HG02763 (cell line): ENCODE measurements at regions not wholly inside any gene's neighbourhood (a gene's known extent, or its start where the extent isn't known, plus 50 kb on each side); places are given as distances from the start of the nearest gene placed in this dataset.

Experiments used
- ATAC-seq: cut with Tn5 transposase; IDR thresholded peaks from one replicate; pipeline ENCODE4 v1.9.1; 2021; ENCODE audit warnings: mild to moderate bottlenecking, moderate library complexity; ENCODE audit not compliant: unreplicated experiment

DNA sequence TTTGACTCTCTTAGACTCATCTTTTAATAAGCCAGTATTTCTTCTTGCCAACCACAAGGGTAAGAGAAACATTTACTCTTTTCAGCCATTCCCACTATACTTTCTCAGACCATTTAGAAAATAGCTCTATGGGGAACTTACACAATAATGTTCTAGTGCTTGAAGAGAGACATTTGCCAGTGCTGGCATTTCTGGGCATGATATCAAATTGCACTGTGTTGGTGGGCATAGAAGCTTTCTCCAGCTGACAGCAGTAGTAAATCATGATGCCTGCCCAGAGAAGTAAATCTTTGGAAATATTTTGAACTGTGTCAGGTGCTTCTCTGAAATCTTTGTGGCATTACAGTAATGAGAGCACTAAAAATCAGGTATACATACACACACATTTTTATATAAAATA, 346.6 kb downstream of the CBLN2 start:
- ATAC-seq = no peak

DNA sequence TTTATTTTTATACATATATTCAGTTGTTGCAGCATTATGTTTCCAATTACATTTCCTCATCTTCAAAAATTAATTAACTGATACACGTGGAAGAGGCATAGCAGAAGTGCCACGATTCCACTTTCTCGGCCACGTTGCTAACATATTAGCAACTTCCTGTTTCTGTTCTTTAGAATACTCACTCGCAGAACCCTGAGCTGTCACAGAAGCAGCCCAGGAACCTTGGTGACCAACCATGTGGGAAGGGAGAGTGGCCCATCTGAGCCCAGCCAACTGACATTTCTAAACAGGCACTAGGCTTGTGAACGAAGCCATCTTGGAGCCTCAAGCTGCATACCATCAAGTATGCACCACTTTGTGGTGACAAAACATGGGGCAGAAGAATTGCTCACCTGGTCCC, 350.1 kb downstream of the CBLN2 start:
- ATAC-seq = no peak

DNA sequence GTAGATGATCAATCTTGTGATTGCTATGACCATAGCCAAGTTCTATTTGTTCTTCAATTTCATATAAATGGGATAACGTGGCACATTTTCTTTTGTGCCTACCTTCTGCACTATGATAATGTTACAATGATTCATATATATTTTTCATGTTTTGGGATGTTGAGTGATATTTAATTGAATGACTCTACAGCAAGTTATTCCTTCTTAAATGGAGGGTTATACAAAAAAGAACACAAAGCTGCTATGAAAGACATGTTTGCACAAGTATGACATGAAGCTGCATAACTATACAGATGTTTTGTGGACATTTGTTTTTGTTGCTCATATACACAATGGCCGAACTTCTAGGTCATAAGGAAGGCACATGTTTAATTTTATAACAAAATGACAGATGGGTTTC, 356.2 kb downstream of the CBLN2 start:
- no peak for ATAC-seq

DNA sequence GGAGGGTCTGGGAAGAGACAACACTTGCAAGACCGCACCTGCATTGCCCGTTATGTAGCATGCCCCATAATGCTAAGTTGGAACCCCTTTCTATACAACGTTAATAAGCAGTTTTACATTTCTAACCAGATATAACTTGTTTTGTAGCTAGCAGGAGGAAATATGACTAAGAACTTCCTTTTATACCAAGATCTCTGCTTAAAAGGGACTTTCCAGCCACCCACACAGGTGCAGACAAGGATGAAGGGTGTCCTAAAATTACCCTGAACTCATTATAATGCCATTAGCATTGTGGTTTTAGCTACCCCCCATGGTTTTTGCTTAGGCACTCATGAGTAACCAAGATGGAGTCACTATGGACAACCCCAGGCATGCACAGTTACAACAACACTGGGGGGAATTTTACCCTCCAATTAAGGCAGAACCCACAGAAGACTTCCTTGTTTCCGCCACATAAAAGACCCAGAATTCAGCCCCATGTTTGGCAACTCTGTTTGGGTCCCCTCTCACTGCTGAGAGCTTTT, 362.8 kb downstream of the CBLN2 start:
- ATAC-seq = peak; percentile 95

DNA sequence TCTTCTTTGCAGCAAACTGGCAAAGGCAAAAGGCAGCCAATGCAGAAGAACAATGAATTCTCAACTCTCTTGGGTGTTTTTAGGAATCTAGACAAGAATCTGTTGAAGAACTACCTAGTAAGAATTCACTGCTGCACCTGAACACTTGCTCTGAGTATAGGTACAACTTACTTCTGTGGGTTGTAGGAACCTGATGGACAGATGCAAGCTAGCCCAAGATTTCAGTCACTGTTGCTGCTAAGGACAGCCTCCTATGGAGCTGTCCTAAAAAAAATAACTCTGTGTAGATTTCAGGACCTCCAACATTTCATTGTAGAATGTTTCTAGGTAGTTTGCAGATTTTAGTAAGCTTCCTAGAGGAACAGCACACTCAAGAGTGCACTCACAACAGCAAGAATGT, 363.5 kb downstream of the CBLN2 start:
- peak; percentile 3 for ATAC-seq

DNA sequence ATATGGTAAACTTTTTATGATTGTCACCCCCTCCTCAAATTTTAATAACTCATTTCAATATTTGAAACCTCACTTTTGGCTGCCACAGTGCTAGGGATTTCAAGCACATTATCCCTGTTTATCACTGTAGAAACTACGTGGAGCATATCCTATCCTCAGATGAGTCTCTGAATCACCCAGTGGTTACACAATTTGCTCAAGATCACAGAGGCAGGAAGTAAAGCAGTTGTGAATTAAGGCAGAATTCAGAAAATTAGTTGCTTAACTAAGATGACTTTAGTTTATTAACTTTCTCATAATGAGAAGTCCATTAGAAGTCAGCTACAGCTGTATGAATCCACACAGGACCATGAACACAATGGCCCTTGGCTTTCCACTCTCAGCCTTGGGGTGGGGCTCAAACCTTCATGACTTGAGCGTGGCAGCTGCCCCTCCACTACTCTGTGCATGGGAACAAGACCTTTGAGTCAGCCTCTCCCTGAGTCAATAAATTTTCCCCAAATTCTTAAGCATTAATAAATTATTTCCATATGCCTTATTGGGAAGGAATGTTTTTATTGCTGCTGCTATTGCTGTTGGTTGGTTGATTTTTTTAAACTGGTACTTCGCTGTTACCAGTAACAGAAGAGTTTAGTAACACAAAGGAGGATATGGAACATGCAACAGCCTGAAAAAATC, 369.0 kb downstream of the CBLN2 start:
- ATAC-seq = no peak

DNA sequence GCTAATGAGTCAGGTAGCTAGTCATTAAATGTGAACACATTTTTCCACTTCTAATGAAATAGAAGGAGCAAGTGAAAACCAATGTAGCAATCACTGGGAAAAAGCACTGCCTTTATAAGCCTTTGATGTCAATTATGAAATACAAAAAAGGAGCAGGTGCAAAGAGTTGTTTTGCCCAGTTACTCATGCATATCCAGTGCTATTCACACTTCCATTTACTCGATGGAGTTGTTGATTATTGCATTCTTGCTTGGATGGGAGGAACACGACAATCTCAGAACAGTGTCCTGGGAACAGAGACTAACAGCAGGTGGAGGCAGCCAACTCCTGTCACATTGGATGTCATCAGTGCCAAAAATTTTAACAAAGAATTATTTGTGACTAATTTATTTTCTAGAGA, 372.5 kb downstream of the CBLN2 start:
- no peak for ATAC-seq

DNA sequence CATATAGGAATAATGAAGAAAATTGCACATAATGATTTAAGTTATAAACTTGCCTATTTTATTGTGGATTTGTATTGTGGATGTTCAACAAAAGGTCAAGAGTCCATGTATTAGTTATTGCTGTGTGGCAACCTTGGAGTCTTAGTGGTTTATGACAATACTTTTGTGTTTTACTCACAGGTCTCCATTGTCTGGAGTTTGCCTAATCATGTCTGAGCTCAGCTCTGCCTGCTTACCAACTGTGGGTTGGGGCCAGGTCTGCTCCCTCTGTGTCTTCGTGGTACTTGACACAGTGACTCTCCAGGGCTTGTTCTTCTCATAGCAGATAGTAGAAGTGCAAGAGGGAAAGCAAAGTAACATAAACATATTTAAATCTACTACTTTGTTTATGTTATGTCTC, 382.5 kb downstream of the CBLN2 start:
- no peak for ATAC-seq

DNA sequence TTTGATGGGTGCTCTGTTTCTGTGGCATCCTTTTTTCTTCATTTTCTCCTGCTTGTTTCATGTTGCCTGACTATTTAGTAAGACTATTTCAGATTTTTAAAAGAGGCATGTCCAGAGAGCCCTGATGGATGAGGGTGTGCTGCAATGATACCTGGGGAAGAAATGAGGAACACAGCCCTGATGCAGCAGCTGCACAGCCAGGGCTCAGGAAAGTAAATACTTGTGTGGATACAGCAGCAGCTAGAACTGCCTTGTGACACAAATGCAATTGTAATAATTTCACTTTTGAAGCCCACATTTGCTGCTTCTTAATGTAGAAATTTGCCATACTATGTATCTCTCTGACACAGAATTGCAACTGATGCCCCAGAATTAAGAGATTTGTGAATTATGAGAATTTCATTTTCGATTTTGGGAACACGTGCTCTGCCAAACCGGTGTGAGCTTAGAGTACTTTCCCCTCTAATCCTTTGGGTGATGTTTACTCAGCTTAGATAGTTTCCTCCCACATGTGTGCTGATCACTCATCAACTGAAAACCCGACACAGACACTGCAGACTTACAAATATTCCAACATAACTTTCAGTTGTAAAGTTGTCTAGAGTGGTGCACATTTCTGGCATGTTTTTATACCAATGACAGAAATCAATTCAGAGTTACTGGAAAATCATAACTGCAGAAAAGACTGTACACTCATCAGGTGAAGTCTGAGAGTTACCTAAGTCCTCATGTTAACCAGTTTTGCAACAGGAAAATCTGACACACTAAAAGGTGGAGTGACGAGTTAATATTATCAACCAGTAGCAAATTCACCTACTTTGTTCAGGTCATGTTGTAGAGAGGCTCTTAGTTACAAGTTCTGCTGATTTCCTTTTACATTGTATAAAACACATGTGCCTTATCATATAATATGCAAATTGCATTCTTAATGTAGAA, 383.4 kb downstream of the CBLN2 start:
- peak; percentile 93 for ATAC-seq

DNA sequence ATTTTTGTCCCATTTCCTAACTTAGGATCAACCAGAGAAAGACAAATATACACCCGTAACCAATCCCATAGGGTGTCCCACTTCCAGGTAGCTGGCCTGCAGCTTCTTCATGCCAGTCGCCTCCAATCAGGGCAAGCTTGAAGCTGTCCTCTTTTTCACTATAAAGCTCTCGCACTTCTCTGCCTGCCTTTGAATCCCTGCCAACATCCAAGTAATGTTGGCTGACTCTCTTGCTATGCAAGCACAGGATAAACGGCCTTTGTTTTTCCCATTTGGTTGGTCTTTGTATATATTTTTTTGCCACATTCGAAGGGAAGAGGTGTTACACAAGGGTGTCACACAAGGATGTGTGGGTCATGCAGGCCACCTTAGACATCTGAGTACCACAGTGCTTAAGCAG, 388.8 kb downstream of the CBLN2 start:
- ATAC-seq = no peak

DNA sequence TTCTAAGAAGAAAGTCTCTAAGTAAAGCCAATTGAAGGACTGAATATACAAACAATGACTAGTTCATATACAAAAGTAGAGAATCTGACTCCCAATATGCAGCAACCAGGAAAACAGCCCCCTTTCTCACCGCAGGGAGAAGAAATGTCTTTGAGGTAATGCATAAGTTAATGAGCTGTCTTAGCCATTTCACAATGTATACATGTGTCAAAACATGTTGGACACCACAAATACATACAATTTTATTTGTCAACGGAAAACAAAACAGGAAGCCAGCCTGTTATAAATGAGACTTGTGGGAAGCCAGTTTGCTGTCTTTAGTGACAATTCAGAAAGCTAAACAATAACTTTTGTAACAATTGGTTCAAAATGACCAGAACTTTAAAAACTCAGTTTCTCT, 389.2 kb downstream of the CBLN2 start:
- no peak for ATAC-seq

DNA sequence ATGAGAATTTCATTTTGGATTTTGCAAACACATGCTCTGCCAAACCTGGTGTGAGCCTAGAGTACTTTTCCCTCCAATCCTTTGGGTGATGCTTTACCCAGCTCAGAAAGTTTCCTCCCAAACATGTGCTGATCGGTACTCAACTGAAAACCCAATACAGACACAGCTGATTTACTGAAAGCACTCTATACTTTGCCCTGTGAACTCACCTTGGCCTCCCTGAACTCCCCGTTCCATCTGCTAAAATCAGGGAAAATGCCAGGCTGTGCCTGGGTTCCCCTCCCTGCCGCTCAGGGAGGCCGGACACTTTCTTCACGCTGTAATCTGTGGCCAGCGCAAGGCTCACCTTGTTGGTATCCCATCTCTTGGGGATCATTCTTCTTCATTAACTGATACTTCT, 391.2 kb downstream of the CBLN2 start:
- no peak for ATAC-seq

DNA sequence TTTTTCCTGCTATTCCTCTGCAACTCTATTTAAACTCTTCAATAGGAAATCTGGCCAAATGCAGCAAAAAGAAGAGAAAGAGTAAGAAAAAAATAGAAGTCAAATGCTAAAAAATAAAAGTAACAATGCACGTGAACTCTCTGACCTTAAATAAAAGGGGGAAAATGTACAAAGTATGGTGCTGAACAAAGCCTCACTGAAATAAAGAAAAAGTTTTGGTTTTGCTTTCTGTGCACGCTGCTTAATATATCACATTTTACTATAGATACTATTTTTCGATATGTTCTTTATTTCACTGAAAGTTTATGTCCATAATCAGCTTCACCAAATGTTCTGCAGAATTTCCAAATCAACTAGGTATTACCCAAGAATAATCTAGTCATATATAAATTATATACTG, 396.3 kb downstream of the CBLN2 start:
- no peak for ATAC-seq

DNA sequence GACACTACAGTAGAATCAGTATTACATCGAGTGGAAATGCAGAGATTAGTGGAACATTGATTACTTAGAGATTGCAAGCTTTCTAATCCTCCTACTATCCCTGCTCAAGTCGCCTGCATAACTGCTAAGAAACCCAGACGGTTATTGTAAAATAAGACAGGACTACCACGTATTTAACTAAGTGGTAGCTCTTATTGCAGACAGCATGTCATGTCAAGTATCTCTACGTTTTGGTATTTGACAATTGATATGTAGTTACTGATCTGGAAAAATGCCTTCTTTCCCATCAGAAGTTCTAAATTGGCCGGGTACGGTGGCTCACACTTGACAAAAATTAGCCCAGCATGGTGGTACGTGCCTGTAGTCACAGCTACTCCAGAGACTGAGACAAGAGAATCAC, 404.1 kb downstream of the CBLN2 start:
- ATAC-seq = no peak

DNA sequence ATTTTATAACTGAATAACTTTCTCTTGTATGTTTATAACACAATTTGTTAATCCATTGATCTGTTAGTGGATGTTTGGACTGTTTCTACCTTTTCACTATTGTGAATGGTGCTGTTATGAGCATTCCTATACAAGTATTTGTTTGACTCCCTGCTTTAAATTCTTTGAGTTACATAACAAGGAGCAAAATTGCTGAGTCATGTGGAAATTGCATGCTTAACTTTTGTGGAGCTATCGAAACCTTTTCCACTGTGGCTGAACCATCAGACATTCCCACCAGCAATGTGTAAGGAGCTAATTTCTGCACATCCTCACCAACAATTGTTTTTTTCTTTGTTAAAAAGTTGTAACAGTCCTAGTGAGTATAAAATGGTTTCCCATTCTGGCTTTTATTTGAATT, 415.5 kb downstream of the CBLN2 start:
- ATAC-seq = no peak

DNA sequence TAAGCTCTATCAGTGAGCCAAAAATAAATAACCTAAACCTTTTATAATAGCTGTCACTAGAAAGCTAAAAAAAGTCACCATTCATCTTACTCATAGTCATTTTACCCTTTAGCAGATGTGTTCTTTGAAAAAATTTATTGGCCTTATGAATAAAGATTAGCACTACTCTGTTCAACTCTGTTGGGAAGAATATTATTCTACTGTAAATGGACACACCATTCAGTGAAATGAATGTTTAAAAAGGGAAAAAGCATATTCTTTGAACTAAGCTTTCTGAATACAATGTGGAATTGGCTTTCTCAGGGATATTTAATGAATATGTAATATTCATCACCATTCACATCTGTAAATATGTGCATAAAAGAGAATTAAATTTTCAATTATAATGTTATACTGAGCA, 422.0 kb downstream of the CBLN2 start:
- ATAC-seq = no peak

DNA sequence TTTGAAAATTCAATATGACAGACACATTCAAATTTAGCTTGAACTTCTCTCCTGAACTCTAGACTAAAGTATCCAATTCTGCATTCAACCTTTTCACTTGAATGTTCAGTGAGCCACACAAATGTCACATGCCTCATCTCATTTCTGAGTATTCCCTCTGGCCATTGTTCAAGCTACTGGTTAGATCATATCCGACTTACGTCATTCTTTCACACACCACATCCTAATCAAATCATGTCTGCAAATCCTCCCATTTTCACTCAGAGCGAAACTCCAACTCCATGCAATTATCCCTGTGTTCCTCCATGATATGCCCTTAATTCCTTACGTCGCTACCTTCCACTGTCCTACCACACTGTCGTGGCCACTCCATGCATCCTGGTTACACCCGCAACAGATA, 425.1 kb downstream of the CBLN2 start:
- ATAC-seq = no peak

DNA sequence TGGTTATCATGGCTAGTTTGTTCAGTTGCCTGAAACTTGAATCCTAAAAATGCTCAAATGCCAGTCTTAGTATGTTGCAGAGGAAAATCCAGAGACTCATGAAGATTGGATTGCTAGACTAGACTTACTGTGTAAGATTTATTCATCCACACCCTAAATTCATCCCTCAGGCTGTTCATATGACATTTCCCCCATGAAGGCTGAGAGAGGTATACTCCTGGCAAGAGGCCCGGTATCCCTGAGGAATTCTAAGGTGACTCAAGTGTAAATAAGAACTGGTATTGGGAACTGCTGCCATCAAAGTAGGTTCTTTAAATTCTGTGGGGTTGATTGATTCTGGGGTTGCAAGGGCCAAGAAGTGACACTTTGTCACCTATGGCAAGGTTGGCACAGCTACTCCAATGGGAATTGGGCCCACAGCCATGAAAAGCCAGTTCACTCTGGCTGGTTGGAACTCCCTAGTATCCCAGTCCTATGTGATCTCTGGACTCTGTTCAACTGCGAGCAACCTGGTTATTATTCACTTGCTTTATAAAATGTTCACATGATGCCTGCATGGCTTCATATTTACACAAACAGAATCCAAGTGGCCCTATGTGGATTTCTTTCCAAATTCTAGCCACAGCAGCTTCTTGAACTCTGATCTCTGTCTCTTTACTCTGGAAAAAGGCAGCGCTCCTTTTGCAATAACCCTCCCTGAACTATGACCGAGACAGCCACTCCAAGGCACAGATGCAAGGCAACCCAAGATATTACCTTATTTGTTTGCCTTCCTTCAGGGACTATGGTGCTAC, 429.1 kb downstream of the CBLN2 start:
- ATAC-seq = no peak

DNA sequence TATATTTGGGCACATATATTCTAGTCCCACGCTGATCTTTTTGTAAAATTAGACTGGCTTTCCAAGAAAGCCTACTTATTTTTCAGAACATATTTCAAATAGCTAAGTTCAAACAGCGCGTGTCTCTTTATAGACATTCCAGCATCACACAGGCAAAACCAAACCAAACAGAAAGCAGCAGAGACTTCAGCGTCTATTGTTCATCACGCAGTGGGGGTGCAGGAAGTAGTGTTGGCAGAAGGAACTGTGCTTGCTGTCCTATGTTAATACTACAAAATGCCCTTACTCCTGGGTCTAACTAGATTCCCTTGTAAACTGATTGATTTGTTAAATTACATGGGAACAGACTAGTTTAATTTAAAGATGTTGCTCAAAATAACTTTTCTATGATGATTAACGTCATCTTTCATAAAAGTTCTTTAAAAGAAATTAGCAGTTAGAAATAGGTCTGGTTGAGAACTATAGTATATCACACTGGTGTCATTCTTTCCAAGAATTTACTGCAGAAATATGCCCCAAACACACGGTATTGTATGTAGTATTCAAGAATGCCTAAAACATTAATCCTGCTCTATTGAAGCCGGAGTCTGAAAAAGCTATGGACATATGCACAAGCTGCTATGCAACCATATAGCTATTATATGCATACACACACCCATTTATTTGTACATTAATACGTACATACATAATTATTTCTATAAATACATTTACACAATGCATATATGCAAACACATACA, 436.3 kb downstream of the CBLN2 start:
- ATAC-seq = no peak

DNA sequence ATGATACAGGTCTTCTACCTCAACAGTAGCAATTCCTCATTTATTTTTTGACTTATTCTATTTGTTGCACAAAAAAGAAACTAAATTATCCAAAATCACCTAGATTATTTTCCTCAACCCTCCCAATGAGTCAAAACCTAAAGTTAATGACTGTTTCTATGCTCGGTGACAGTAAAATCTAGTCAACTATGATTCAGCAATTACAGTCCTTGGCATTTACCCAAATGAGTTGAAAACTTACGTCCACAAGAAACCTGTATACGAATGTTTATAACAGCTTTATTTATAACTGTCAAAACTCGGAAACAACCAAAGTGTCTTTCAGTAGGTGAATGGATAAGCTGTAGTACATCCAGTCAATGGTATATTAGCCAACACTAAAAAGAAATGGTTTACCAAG, 439.3 kb downstream of the CBLN2 start:
- no peak for ATAC-seq

DNA sequence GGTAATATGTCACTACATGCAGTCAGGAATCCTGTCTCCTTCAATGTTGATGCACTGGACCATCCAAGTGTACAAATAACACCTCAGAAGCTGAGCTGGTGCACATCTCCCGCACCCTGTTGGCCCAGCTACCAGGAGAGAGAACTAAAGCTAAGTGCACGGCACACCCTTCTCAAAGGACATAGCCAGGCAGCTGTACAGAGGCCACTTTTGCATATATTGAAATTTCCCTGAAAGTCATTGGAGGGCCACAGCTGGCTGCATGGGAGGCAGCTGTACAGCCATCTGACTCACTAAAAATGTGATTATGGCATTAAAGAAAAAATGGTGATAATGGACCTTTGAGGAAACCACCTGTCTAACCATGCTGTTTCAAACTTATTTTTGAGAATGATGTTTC, 441.7 kb downstream of the CBLN2 start:
- ATAC-seq = no peak
